HG03378 (cell line): ENCODE measurements at regions not wholly inside any gene's neighbourhood (a gene's known extent, or its start where the extent isn't known, plus 50 kb on each side); places are given as distances from the start of the nearest gene placed in this dataset.

Experiments
- ATAC-seq: cut with Tn5 transposase; IDR thresholded peaks from one replicate; pipeline ENCODE4 v1.9.1; 2021; ENCODE audit warnings: mild to moderate bottlenecking, moderate library complexity; ENCODE audit not compliant: unreplicated experiment

GRCh38 chr1:38477811-38478210, 381.8 kb downstream of the RRAGC start:
- no peak for ATAC-seq

GRCh38 chr1:38476850-38477178, 382.8 kb downstream of the RRAGC start:
- no peak for ATAC-seq

- ATAC-seq, result no peak
Observed at GRCh38 chr1:38476111-38476849, 383.3 kb downstream of the RRAGC start.

- ATAC-seq, result no peak
Observed at GRCh38 chr1:38475624-38476005, 384.0 kb downstream of the RRAGC start.

GRCh38 chr1:38474738-38475623, 384.6 kb downstream of the RRAGC start:
- ATAC-seq, result peak; percentile 67

- no peak for ATAC-seq
Observed at GRCh38 chr1:38466487-38466886, 393.1 kb downstream of the RRAGC start.

GRCh38 chr1:38465460-38465859, 394.1 kb downstream of the RRAGC start:
- no peak for ATAC-seq

- ATAC-seq, result no peak
Observed at GRCh38 chr1:38464071-38464661, 395.4 kb downstream of the RRAGC start.

GRCh38 chr1:38463074-38463473, 396.5 kb downstream of the RRAGC start:
- no peak for ATAC-seq

- ATAC-seq, result no peak
Observed at GRCh38 chr1:38456531-38456876, 403.1 kb downstream of the RRAGC start.

GRCh38 chr1:38455829-38456530, 403.6 kb downstream of the RRAGC start:
- no peak for ATAC-seq

GRCh38 chr1:38454749-38455441, 404.7 kb downstream of the RRAGC start:
- ATAC-seq, result no peak

- ATAC-seq, result no peak
Observed at GRCh38 chr1:38454236-38454635, 405.3 kb downstream of the RRAGC start.

- no peak for ATAC-seq
Observed at GRCh38 chr1:38452246-38452645, 405.7 kb upstream of the POU3F1 start.

- ATAC-seq, result no peak
Observed at GRCh38 chr1:38451541-38451993, 405.0 kb upstream of the POU3F1 start.

- ATAC-seq, result no peak
Observed at GRCh38 chr1:38448893-38449292, 402.3 kb upstream of the POU3F1 start.

GRCh38 chr1:38446936-38447335, 400.3 kb upstream of the POU3F1 start:
- no peak for ATAC-seq

GRCh38 chr1:38444770-38445442, 398.3 kb upstream of the POU3F1 start:
- ATAC-seq, result no peak

GRCh38 chr1:38444311-38444710, 397.7 kb upstream of the POU3F1 start:
- ATAC-seq, result no peak

- no peak for ATAC-seq
Observed at GRCh38 chr1:38440402-38440801, 393.8 kb upstream of the POU3F1 start.
